Head of caudate nucleus (tissue), 42 donors: ENCODE measurements at regions not wholly inside any gene's neighbourhood (a gene's known extent, or its start where the extent isn't known, plus 50 kb on each side); places are given as distances from the start of the nearest gene placed in this dataset.
"Not testable (repeated sequence)": the region's sequence is repeated elsewhere in the genome, so short reads cannot be mapped to it uniquely, and the experiment has no call there.

Source experiments
- DNase-seq, 42 donors: peaks; one replicate each; pipeline versions ENCODE4 v3.0.0 to v3.0.0-alpha.2; 2020 to 2021; ENCODE audit warnings: mixed read lengths in 7 of 42
- intact Hi-C: fragments of 100-400 bp; cut with DNase I; formaldehyde crosslinking; loops from one replicate; pipeline ENCODE4 v1.15.0; 2022

DNA sequence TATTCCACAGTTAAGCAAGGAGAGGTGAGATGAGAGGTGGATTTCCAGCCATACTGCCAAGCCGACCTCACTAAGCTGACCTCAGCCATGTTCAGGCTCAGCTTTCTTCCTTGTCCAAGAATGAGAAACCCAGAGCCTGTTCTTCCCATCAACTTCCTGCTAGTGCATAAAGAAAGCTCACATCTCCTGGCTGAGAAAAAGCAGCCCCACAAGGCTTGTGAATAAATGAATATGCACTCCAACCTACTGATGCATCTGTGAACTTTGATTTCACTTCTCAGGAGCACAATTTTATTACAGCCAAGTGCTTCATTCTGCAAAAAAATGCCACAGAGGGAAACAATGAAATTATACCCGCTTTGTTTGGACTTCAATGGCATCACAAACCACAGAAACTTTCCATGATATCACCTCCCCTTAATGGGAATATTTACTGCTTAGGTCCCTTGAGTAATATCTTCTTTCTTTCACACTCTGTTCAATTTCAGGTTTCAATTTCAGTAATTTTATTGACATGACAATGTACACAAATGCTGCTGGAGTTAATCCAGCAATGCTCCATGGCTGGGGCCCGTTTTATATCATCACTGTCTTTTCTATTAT is 437.0 kb upstream of the PPP2R3A start:
- intact Hi-C loops, result no loop called here
- no peak for DNase-seq

DNA sequence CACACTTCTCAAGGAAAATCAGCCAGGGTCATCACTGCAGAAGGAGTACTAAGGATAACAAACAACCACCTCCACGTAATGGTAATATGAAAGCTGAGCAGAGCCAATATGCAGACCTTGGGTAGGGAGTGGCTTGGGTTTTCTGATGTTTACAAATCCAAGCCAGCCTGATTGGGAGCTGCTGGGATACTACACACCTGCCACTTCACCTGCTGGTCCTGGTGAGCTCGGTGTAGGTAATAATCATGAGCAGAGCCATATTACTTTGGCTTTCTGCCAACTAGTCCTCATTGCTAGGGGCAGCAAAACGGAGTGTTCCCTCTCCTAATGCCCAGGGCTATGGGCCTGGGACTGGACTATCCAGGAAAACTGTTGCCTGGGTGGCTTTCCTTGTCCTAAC is 433.5 kb upstream of the PPP2R3A start:
- intact Hi-C loops, result no loop called here
- DNase-seq, result no peak

DNA sequence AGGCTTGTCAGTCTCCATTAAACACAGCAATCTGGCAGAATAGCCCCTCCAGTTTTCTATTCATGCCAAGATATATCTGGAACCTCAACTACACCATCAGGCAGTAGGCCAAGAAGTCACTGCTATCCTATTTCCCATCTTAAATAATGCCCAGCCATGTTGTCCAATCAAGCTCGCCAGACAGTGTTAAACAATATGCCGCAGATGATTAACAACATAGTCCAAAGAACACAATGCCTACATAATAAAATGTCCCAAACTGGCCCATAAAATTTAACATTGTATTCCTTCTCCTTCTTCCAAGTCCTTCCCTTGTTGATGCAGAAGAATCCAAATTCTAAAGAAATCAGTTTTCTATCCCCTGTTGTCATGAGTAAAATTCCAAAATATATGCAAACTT is 427.4 kb upstream of the PPP2R3A start:
- no peak for DNase-seq
- intact Hi-C loops, result no loop called here

DNA sequence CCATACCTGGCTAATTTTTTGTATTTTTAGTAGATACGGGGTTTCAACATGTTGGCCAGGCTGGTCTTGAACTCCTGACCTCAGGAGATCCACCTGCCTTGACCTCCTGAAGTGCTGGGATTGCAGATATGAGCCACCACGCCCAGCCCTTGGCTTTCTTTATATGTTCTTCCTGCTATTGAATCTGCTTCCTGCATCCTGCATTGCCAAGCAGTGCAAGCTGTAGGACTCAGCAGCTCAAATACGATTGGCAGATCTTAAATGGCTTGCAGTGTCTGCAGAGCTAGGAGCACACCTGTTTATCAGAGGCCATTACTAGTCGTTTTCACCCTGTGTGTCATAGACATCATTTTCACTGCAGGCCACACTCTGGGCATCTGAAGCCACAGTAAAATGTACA is 426.2 kb upstream of the PPP2R3A start:
- intact Hi-C loops, result no loop called here
- DNase-seq, result no peak

DNA sequence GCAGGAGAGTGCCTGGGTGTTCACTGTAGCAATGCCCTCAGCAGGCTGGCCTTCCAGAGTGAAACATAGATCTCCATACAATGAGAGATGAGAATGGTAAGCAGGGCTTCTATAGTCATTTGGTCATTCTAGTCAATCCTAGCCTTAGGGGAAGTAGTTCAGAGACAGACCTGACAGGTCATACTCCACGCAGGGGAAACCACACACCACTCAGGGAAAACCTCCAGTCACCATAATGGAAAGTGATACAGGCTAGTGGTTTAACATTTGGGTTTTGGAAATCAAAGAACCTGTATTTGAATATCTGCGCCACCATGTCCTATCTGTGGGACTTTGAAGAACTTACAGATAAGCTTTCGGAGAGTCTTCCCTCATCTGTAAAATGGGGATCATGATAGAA is 425.7 kb upstream of the PPP2R3A start:
- DNase-seq, result no peak

GRCh38 chr3:135549928-135550494 is 415.5 kb upstream of the PPP2R3A start:
- no peak for DNase-seq
- intact Hi-C loops, result no loop called here

More for the DNA sequence above, 425.7 kb upstream of the PPP2R3A start:
- intact Hi-C loops, result no loop called here

DNA sequence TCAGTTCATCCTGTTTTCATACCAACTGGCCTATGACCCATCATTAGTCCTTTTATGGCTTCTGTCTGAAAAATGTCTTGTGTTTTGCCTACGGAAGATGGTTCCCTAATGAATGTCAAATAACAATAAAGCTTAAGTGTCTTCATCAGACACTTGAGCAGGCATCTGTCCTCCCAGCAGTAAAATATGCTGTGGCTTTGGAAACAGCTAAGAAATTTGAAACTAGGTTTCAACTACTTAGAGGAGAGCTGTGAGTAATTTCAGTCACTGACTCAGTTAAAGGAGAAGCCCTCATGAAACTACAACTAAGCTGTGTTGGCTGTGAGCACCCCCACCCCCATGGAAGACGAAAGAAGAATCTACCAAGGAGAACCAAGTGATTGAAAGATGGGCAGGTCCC is 409.4 kb upstream of the PPP2R3A start:
- intact Hi-C loops, result no loop called here
- DNase-seq, result no peak

- no peak for DNase-seq
- intact Hi-C loops, result no loop called here
Measured at GRCh38 chr3:135558150-135558783, 407.3 kb upstream of the PPP2R3A start.

DNA sequence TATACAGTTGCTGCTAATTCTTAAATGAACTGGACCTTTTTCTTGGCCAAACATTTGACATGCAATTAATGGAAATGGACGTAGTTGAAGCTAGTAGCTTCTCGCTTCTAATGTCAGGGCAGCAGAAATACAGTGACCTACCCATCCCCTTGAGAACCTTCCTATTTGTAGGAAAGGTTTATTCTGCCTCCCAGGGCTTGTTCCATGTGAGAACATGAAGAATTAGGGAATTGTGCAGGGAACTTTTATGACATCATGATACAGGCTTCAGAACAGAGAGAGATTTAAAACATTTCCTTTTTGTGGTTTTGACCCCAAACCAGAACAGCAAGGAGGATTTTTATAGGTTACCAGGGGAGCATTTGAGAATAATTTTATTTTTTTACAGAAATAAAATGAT is 406.6 kb upstream of the PPP2R3A start:
- intact Hi-C loops, result no loop called here
- DNase-seq, result no peak

- DNase-seq, result no peak
- intact Hi-C loops, result no loop called here
Measured at GRCh38 chr3:135559802-135560201, 405.7 kb upstream of the PPP2R3A start.

GRCh38 chr3:135560847-135561246 is 404.7 kb upstream of the PPP2R3A start:
- intact Hi-C loops, result no loop called here

GRCh38 chr3:135564696-135565095 is 400.8 kb upstream of the PPP2R3A start:
- no peak for DNase-seq
- intact Hi-C loops, result no loop called here

More at GRCh38 chr3:135560847-135561246, 404.7 kb upstream of the PPP2R3A start:
- no peak for DNase-seq

DNA sequence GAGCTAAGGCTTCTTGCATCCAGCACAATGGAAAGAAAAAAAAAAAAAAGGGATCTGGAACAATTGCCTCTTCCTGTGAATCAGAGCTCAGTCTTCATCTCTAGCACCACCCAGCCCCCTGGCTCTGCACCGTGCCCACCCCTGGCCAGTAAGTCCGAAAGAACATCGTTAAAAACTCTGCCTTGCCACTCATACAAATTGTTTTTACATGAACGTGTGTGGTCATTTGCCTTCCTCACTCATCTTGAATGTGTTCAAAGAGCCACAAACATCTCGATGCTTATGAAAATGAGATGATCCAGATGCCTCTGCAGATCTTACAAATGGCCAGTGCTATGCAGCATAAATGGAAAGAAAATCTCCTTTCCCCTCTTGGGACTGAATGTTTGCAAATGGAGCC is 400.0 kb upstream of the PPP2R3A start:
- no peak for DNase-seq
- intact Hi-C loops, result no loop called here

- intact Hi-C loops, result no loop called here
- no peak for DNase-seq
Measured at GRCh38 chr3:135567223-135567622, 398.3 kb upstream of the PPP2R3A start.

DNA sequence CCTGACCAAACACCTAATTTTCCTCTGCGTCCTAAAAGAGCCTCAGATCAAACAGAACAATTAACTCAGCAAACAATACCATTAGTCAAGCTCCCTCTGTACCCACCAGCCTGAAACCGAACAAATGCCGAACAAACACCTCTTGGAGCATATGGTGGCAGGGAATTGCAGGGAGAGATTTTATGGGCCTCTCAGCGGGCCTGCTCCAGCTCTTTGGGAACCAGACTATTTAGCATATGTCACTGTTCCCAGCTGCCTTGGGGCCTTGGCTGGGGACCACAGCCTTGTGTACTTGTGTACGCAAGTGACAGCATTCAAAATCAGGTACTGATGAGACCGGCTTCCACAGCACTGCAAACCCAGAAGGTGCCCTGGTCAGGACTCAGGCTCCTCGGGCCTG is 388.8 kb upstream of the PPP2R3A start:
- no peak for DNase-seq
- intact Hi-C loops, result no loop called here

GRCh38 chr3:135581806-135582205 is 383.7 kb upstream of the PPP2R3A start:
- DNase-seq, result no peak
- intact Hi-C loops, result no loop called here

DNA sequence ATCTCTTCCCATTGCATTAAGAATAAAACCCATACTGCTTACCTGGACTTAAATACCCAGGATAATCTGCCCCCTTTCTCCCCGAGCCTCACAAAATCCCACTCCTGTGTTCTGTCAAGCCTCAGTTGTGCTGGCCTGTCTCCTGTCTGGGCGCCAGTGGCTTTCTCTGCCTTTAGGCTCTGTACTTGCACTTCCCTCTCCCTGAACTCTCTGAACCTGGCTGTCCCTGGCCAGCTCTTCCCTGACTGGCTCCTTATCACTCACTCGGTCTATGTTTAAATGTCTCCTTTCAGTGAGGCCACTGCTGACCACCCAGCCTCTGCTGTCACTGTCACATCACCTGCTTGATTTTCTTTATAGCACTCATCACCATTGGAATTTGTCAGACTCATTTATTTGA is 382.7 kb upstream of the PPP2R3A start:
- intact Hi-C loops, result no loop called here
- no peak for DNase-seq

DNA sequence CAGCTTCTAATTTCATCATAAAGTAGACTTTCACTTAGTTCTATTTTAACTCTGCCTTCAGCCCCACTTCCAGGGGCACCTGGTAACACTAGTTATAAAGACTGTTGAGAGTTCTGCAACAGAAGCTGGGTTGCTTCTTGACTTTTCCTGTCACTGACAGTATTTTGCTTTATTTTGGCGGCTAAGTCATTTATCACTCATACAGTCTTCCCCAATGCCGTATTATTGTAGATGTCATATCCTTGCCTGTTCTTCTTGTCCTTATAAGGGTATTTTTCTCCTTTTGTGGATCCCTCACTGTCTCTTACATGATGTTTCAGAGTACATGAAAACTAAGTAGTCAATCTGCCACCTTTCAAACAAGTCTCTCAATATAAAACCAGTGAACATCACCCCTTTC is 369.0 kb upstream of the PPP2R3A start:
- DNase-seq, result no peak
- intact Hi-C loops, result no loop called here

- DNase-seq, result no peak
- intact Hi-C loops, result no loop called here
Measured at GRCh38 chr3:135597855-135598254, 367.7 kb upstream of the PPP2R3A start.

GRCh38 chr3:135598597-135598996 is 366.9 kb upstream of the PPP2R3A start:
- intact Hi-C loops, result no loop called here
- DNase-seq, result no peak

DNA sequence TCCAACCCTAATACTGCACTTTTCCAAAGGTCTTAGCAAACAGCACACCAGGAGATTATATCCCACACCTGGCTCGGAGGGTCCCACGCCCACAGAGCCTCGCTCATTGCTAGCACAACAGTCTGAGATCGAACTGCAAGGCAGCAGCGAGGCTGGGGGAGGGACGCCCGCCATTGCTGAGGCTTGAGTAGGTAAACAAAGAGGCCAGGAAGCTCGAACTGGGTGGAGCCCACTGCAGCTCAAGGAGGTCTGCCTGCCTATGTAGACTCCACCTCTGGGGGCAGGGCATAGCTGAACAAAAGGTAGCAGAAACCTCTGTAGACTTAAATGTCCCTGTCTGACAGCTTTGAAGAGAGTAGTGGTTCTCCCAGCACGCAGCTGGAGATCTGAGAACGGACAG is 361.0 kb upstream of the PPP2R3A start:
- intact Hi-C loops, DNase-seq: not testable (repeated sequence)
